HepG2 (cell line): ENCODE measurements at regions not wholly inside any gene's neighbourhood (a gene's known extent, or its start where the extent isn't known, plus 50 kb on each side); places are given as distances from the start of the nearest gene placed in this dataset.

Experiments
- ATF5 ChIP-seq: sonication (generic); formaldehyde crosslinking; IDR thresholded peaks from 2 replicates; pipeline ENCODE4 v1.4.0; 2020; ENCODE audit warnings: mild to moderate bottlenecking, low read depth, missing genetic modification reagents
- CENPX ChIP-seq: sonication (generic); formaldehyde crosslinking; IDR thresholded peaks from 2 replicates; pipeline ENCODE4 v1.9.0; 2021; ENCODE audit warnings: mild to moderate bottlenecking, missing genetic modification reagents, moderate library complexity
- CERS6 ChIP-seq: sonication (generic); formaldehyde crosslinking; IDR thresholded peaks from 2 replicates; pipeline ENCODE4 v1.5.0; 2020; ENCODE audit warnings: missing genetic modification reagents
- CREB3 ChIP-seq: sonication (generic); formaldehyde crosslinking; IDR thresholded peaks from 2 replicates; pipeline ENCODE4 v1.5.0; 2020; ENCODE audit warnings: missing genetic modification reagents
- HINFP ChIP-seq: sonication (generic); formaldehyde crosslinking; IDR thresholded peaks from 2 replicates; pipeline ENCODE4 v1.4.0; 2020; ENCODE audit warnings: low read depth, mild to moderate bottlenecking, missing genetic modification reagents
- KDM6A ChIP-seq: IDR thresholded peaks from 2 replicates; pipeline ENCODE4 v1.6.1; 2016; ENCODE audit warnings: low read depth
- NCOA2 ChIP-seq: sonication (generic); formaldehyde crosslinking; IDR thresholded peaks from 2 replicates; pipeline ENCODE4 v1.8.0; 2022; ENCODE audit warnings: inconsistent platforms
- NFE2L1 ChIP-seq: sonication (generic); formaldehyde crosslinking; IDR thresholded peaks from 2 replicates; pipeline ENCODE4 v1.4.0; 2020; ENCODE audit warnings: missing genetic modification reagents, mild to moderate bottlenecking, borderline replicate concordance
- NFE2L2 ChIP-seq: fragments of 150-350 bp; IDR thresholded peaks from 2 replicates; pipeline ENCODE4 v1.6.1; 2014; ENCODE audit warnings: low read length
- PAWR ChIP-seq: sonication (generic); formaldehyde crosslinking; IDR thresholded peaks from 2 replicates; pipeline ENCODE4 v1.4.0; 2020; ENCODE audit warnings: missing genetic modification reagents, mild to moderate bottlenecking, borderline replicate concordance
- ZNF180 ChIP-seq: sonication (generic); formaldehyde crosslinking; IDR thresholded peaks from 2 replicates; pipeline ENCODE4 v1.4.0; 2020; ENCODE audit warnings: low read depth, missing genetic modification reagents, borderline replicate concordance
- ZNF234 ChIP-seq: sonication (generic); formaldehyde crosslinking; conservative IDR thresholded peaks from 2 replicates; pipeline ENCODE4 v1.5.1; 2020; ENCODE audit warnings: mild to moderate bottlenecking, missing genetic modification reagents
- ZNF343 ChIP-seq: sonication (generic); formaldehyde crosslinking; IDR thresholded peaks from 2 replicates; pipeline ENCODE4 v1.4.0; 2020; ENCODE audit warnings: mild to moderate bottlenecking, missing genetic modification reagents
- ZNF704 ChIP-seq: sonication (generic); formaldehyde crosslinking; IDR thresholded peaks from 2 replicates; pipeline ENCODE4 v1.8.1; 2023; ENCODE audit warnings: mild to moderate bottlenecking, inconsistent platforms, moderate library complexity, missing genetic modification reagents, borderline replicate concordance
- ZNF891 ChIP-seq: sonication (generic); formaldehyde crosslinking; IDR thresholded peaks from 2 replicates; pipeline ENCODE4 v1.5.0; 2020; ENCODE audit warnings: mild to moderate bottlenecking, missing genetic modification reagents
- TF ChIP-seq, protein P1 (sequence below): sonication (generic); formaldehyde crosslinking; IDR thresholded peaks from 2 replicates; pipeline ENCODE4 v1.4.0; 2020; ENCODE audit warnings: mild to moderate bottlenecking, missing genetic modification reagents
- TF ChIP-seq, protein P2 (sequence below): sonication (generic); formaldehyde crosslinking; IDR thresholded peaks from 2 replicates; pipeline ENCODE4 v1.5.1; 2020; ENCODE audit warnings: missing genetic modification reagents, mild to moderate bottlenecking, borderline replicate concordance

DNA sequence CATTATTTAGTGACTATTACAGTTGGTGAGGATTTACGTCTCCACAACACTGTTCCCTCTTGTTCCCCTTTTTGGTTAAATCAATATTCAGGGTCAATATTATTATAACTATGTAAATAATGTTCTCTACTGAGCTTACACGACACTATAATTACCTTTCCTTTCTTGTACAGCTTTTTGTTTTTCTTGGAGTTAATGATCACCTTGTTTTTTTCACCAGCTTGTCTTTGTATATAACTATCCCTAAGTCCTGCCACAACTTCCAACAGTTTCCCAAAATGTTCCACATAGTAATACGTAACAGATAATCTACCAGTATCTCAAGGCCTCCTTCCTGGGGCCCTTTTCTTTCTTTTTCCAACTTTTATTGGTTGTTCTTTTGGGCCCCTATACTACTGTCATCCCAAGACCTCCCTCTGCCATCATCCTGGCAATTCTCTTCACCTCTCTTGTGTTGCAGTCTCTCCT is 142.0 kb upstream of the SOX4 start (continued):
- TF ChIP-seq ZNF704 (CRISPR knock-in tag): no peak
- TF ChIP-seq, protein P1, sequence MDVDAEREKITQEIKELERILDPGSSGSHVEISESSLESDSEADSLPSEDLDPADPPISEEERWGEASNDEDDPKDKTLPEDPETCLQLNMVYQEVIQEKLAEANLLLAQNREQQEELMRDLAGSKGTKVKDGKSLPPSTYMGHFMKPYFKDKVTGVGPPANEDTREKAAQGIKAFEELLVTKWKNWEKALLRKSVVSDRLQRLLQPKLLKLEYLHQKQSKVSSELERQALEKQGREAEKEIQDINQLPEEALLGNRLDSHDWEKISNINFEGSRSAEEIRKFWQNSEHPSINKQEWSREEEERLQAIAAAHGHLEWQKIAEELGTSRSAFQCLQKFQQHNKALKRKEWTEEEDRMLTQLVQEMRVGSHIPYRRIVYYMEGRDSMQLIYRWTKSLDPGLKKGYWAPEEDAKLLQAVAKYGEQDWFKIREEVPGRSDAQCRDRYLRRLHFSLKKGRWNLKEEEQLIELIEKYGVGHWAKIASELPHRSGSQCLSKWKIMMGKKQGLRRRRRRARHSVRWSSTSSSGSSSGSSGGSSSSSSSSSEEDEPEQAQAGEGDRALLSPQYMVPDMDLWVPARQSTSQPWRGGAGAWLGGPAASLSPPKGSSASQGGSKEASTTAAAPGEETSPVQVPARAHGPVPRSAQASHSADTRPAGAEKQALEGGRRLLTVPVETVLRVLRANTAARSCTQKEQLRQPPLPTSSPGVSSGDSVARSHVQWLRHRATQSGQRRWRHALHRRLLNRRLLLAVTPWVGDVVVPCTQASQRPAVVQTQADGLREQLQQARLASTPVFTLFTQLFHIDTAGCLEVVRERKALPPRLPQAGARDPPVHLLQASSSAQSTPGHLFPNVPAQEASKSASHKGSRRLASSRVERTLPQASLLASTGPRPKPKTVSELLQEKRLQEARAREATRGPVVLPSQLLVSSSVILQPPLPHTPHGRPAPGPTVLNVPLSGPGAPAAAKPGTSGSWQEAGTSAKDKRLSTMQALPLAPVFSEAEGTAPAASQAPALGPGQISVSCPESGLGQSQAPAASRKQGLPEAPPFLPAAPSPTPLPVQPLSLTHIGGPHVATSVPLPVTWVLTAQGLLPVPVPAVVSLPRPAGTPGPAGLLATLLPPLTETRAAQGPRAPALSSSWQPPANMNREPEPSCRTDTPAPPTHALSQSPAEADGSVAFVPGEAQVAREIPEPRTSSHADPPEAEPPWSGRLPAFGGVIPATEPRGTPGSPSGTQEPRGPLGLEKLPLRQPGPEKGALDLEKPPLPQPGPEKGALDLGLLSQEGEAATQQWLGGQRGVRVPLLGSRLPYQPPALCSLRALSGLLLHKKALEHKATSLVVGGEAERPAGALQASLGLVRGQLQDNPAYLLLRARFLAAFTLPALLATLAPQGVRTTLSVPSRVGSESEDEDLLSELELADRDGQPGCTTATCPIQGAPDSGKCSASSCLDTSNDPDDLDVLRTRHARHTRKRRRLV (CRISPR knock-in tag): no peak
- no peak for TF ChIP-seq ZNF180 (CRISPR knock-in tag)
- TF ChIP-seq PAWR: no peak
- TF ChIP-seq CERS6 (CRISPR knock-in tag): no peak
- no peak for TF ChIP-seq NFE2L2
- peak; percentile 94 for TF ChIP-seq NCOA2
- TF ChIP-seq CENPX: no peak
- TF ChIP-seq CREB3 (CRISPR knock-in tag): no peak
- no peak for TF ChIP-seq ATF5
- no peak for TF ChIP-seq NFE2L1 (CRISPR knock-in tag)
- TF ChIP-seq ZNF343 (CRISPR knock-in tag): no peak
- TF ChIP-seq, protein P2, sequence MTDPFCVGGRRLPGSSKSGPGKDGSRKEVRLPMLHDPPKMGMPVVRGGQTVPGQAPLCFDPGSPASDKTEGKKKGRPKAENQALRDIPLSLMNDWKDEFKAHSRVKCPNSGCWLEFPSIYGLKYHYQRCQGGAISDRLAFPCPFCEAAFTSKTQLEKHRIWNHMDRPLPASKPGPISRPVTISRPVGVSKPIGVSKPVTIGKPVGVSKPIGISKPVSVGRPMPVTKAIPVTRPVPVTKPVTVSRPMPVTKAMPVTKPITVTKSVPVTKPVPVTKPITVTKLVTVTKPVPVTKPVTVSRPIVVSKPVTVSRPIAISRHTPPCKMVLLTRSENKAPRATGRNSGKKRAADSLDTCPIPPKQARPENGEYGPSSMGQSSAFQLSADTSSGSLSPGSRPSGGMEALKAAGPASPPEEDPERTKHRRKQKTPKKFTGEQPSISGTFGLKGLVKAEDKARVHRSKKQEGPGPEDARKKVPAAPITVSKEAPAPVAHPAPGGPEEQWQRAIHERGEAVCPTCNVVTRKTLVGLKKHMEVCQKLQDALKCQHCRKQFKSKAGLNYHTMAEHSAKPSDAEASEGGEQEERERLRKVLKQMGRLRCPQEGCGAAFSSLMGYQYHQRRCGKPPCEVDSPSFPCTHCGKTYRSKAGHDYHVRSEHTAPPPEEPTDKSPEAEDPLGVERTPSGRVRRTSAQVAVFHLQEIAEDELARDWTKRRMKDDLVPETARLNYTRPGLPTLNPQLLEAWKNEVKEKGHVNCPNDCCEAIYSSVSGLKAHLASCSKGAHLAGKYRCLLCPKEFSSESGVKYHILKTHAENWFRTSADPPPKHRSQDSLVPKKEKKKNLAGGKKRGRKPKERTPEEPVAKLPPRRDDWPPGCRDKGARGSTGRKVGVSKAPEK (CRISPR knock-in tag): no peak
- TF ChIP-seq HINFP (CRISPR knock-in tag): no peak
- peak; percentile 76; the same call in 1 of the 2 replicates for TF ChIP-seq KDM6A (CRISPR knock-in tag)
- no peak for TF ChIP-seq ZNF234 (CRISPR knock-in tag)
- no peak for TF ChIP-seq ZNF891
